CD4-positive, alpha-beta memory T cell (primary cell): ENCODE measurements at regions not wholly inside any gene's neighbourhood (a gene's known extent, or its start where the extent isn't known, plus 50 kb on each side); places are given as distances from the start of the nearest gene placed in this dataset.
"Not testable (repeated sequence)": the region's sequence is repeated elsewhere in the genome, so short reads cannot be mapped to it uniquely, and the experiment has no call there.

Experiments used
- CTCF ChIA-PET: fragments of 350-600 bp; sonication (Branson Sonifier 250); formaldehyde crosslinking; loops from one replicate; lab custom pipeline; 2021; ENCODE audit warnings: inconsistent platforms; ENCODE audit not compliant: partially characterized antibody; lab: Charles Lee
- POLR2A ChIA-PET: fragments of 350-600 bp; sonication (Branson Sonifier 250); formaldehyde crosslinking; loops from one replicate; lab custom pipeline; 2021; ENCODE audit not compliant: partially characterized antibody; lab: Charles Lee
- DNase-seq, 5 donors: peaks; one replicate each; pipeline versions ENCODE4 v3.0.0 to v3.0.0-alpha.2; 2020 to 2022; ENCODE audit warnings: mixed read lengths in 1 of 5
- H3K27ac ChIP-seq: one replicate; pipeline ENCODE4 v1.7.0; 2013; ENCODE audit warnings: low read depth, low read length
- H3K27me3 ChIP-seq: 2 replicates; pipeline ENCODE4 v1.7.0; 2013; ENCODE audit warnings: mild to moderate bottlenecking, low read length, moderate library complexity; ENCODE audit not compliant: insufficient read depth
- H3K36me3 ChIP-seq: 2 replicates; pipeline ENCODE4 v1.7.0; 2013; ENCODE audit warnings: mild to moderate bottlenecking, low read length, moderate library complexity; ENCODE audit not compliant: insufficient read depth
- H3K4me1 ChIP-seq: 2 replicates; pipeline ENCODE4 v1.7.0; 2013; ENCODE audit warnings: mild to moderate bottlenecking, low read length, moderate library complexity; ENCODE audit not compliant: insufficient read depth
- H3K4me3 ChIP-seq, 2 donors: one replicate each; pipeline ENCODE4 v1.7.0; 2013; ENCODE audit warnings: low read length in 2 of 2, mild to moderate bottlenecking in 1 of 2
- H3K9me3 ChIP-seq, 2 donors: one replicate each; pipeline ENCODE4 v1.7.0; 2013; ENCODE audit warnings: low read length in 2 of 2, control low read depth in 1 of 2; ENCODE audit not compliant: control insufficient read depth in 1 of 2
- H3K27ac Mint-ChIP-seq, 7 donors: one replicate each; pipeline ENCODE4 v1.8.0; 2020 to 2021; ENCODE audit warnings: mixed read lengths in 7 of 7, mild to moderate bottlenecking in 6 of 7, inconsistent platforms in 3 of 7, moderate library complexity in 3 of 7
- H3K27me3 Mint-ChIP-seq, 2 donors: one replicate each; pipeline ENCODE4 v1.8.0; 2020 to 2021; ENCODE audit warnings: mixed read lengths in 2 of 2
- H3K36me3 Mint-ChIP-seq, 2 donors: one replicate each; pipeline ENCODE4 v1.8.0; 2020 to 2021; ENCODE audit warnings: mixed read lengths in 2 of 2, inconsistent platforms in 1 of 2, mild to moderate bottlenecking in 1 of 2
- H3K4me1 Mint-ChIP-seq, 4 donors: one replicate each; pipeline ENCODE4 v1.8.0; 2020 to 2021; ENCODE audit warnings: mixed read lengths in 4 of 4, mild to moderate bottlenecking in 1 of 4
- H3K4me3 Mint-ChIP-seq, 8 donors: one replicate each; pipeline ENCODE4 v1.8.0; 2020 to 2021; ENCODE audit warnings: mixed read lengths in 8 of 8, mild to moderate bottlenecking in 7 of 8, moderate library complexity in 6 of 8, inconsistent platforms in 3 of 8
- H3K9me3 Mint-ChIP-seq, 8 donors: one replicate each; pipeline ENCODE4 v1.8.0; 2020 to 2021; ENCODE audit warnings: mixed read lengths in 8 of 8, mild to moderate bottlenecking in 5 of 8, inconsistent platforms in 3 of 8, moderate library complexity in 1 of 8
- intact Hi-C: fragments of 100-400 bp; cut with micrococcal nuclease; formaldehyde crosslinking; loops from one replicate; pipeline ENCODE4 v1.15.1; 2023

DNA sequence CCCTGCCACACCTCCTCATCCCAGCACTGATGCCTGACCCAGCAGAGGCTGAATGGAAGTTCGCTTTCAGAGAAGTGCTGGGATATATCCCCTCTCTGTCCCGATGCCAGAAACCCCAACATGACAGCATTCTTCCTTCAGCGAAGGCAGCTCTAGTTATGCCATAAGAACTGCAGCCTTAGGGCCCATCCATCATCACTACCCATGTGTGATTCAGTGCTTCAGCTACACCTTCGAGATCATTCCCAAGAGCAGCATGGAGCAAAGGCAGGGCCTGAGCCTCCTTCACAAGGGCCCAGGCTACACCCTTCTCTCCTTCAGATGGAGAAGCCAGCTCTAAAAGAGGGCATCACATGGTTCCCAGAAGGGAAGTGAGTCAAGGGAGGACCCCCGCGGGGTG lies 198.0 kb downstream of the TBC1D2B start:
- H3K4me3 Mint-ChIP-seq, intact Hi-C loops, POLR2A ChIA-PET, CTCF ChIA-PET, H3K27ac ChIP-seq, H3K4me1 Mint-ChIP-seq, H3K9me3 ChIP-seq, H3K4me3 ChIP-seq, H3K9me3 Mint-ChIP-seq, H3K27ac Mint-ChIP-seq, H3K36me3 ChIP-seq, H3K27me3 ChIP-seq, H3K27me3 Mint-ChIP-seq, H3K36me3 Mint-ChIP-seq, H3K4me1 ChIP-seq, DNase-seq: not testable (repeated sequence)

DNA sequence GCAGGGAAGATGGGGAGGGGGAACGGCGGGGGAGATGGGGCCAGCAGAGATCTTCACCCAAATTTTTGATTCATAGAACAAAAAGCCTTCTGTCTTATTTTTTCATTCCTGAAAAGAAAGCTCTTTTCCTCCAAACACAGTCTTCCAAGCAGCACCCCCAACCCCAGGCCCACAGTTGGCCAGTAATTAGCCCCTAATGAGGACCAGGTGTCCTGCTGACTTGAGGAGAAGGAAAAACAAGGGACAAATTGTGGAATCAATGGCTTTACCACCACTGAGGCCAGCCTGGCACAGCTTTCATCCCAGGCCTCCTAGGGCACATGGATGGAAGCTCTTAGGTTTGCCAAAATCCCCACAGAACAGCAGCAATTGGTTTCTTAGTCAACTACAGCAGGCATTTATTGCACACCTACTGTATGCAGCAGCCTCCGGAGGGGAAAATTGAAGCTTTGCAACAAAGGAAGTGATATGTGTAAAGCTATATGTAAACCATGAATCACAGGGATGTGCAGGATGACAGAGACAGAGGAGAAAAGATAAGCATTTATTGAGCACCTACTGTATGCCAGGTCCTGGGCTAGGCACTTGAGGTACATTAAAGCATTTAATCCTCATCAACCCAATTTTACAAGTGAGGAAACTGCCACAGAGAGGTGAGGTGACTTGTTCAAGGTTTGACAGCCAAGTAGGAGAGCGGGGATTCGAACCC lies 199.5 kb downstream of the TBC1D2B start:
- ChIA-PET CTCF (no interaction called here), POLR2A (no interaction called here)
- peaks cover 0 to 2% of the 10 kb centered on the region in 2 donors for H3K27me3 Mint-ChIP-seq

DNA sequence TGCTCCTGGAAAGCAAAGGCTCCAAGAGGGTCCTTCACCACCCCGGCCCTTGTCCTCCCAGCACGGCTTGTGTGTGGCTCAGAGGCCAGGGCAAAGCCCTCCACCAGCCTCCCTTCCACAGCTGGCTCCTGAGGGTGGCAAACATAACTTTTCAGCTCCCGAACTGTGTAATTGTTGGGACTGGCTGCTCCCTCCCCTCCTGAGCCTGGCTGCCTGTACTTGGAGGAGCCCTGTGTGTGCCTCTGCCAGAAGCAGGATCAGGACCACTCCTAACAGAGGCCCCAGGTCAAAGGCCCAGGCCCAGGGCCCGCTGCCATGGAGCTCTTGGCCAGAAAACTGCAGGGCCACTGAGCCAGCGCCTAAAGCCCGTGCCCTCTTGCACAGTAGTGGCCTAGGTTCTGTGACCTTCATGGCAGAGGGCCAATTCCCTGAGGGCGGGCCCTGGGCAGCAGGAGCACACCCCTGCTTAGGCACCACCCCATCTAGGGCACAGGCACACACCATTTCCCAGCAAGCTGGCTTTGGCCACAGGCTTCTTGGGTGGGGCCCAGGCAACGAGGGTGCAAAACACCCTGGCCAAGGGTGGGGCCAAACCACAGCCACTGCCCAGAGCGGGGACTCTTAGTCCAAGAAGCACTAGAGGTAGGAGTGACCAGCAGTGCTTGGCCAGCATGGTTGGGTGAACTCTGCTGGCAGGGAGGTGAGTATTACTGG lies 201.2 kb downstream of the TBC1D2B start:
- H3K9me3 Mint-ChIP-seq, POLR2A ChIA-PET, H3K4me1 Mint-ChIP-seq, H3K4me3 ChIP-seq, H3K4me3 Mint-ChIP-seq, H3K36me3 ChIP-seq, DNase-seq, H3K36me3 Mint-ChIP-seq, H3K27ac Mint-ChIP-seq, H3K27me3 Mint-ChIP-seq, H3K4me1 ChIP-seq, intact Hi-C loops, CTCF ChIA-PET, H3K9me3 ChIP-seq, H3K27ac ChIP-seq, H3K27me3 ChIP-seq: not testable (repeated sequence)

More for the DNA sequence above, 199.5 kb downstream of the TBC1D2B start:
- no peak for DNase-seq
- no peaks in the 10 kb centered on the region for H3K4me1 ChIP-seq
- intact Hi-C loops = no loop called here
- H3K9me3 ChIP-seq = no peaks in the 10 kb centered on the region
- no peak overlapping the region for H3K27ac ChIP-seq
- no peaks in the 10 kb centered on the region for H3K4me1 Mint-ChIP-seq
- H3K36me3 ChIP-seq = no peaks in the 10 kb centered on the region
- H3K4me3 Mint-ChIP-seq = no peak overlapping the region
- no peaks in the 10 kb centered on the region for H3K36me3 Mint-ChIP-seq
- H3K4me3 ChIP-seq = no peak overlapping the region
- no peaks in the 10 kb centered on the region for H3K27me3 ChIP-seq
- H3K27ac Mint-ChIP-seq = no peak overlapping the region
- H3K9me3 Mint-ChIP-seq = no peaks in the 10 kb centered on the region

DNA sequence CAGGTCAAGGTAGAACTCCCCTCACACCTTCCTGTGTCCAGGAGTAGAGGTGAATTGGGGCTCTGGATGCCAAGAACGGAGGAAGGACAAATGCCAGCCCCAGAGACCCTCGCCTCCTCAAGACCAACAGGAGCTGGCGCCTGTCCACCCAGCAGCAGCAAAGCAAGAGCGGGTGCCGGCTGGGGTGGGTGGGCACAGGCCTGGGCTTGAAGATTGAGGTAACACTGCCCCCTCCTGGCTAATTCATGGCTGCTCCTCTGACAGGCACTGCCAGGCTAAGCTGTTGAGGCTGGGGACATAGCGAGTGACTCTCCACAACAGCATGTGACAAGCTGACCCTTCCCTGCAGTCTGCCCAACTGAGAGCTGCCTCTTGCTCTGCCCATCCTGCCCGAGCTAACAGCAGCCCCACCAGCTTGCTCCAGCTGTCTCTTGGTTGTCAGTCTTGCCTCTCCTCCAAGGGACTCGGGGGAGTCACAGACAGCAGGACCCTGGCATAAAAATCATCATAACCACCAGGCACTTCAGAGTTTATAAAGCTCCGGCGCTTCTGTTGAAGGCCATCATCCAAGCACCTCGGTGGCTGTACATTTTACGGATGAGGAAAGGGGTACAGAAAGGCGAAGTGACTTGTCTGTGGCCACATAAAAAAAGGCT lies 202.3 kb downstream of the TBC1D2B start:
- H3K9me3 ChIP-seq, H3K36me3 ChIP-seq, H3K4me3 ChIP-seq, H3K27ac ChIP-seq, H3K4me1 ChIP-seq, H3K4me3 Mint-ChIP-seq, H3K36me3 Mint-ChIP-seq, H3K9me3 Mint-ChIP-seq, POLR2A ChIA-PET, H3K27me3 ChIP-seq, H3K4me1 Mint-ChIP-seq, intact Hi-C loops, H3K27me3 Mint-ChIP-seq, H3K27ac Mint-ChIP-seq: not testable (repeated sequence)
- DNase-seq = peak in 3 of 5 donors; percentile 10 to 15 (median 13)
- CTCF ChIA-PET = interaction anchor here (0.9 kb wide), 1 partner anchor 240 kb away, joined by 3 read pairs; no protein-coding TSS in a partner anchor

DNA sequence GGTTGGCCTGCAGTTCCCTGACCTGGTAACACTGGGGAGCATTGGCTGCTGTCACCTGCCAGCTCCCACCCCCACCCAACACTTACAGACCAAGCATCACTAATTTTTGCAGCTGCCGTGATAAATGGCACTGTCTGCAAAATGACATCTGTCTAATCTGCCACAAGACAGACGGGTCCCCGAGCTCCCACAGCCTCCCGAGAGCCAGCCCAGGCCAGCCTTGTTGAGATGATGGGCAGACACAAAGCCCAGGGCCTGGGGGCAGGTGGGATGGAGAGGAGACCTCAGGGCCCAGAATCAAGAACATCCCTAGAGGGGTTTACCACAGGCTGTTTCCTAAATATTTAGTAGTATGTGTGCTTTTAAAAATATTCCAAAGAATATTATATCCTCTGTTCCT lies 203.4 kb downstream of the TBC1D2B start:
- Histone ChIP-seq H3K4me1 (no peaks in the 10 kb centered on the region), H3K36me3 (no peaks in the 10 kb centered on the region), H3K27me3 (no peaks in the 10 kb centered on the region), H3K4me3 (no peak overlapping the region), H3K9me3 (no peaks in the 10 kb centered on the region), H3K27ac (no peak overlapping the region)
- Mint-ChIP-seq H3K4me1 (peaks cover 0 to 4% (median 0%) of the 10 kb centered on the region in 4 donors), H3K27me3 (no peaks in the 10 kb centered on the region), H3K27ac (no peak overlapping the region), H3K4me3 (no peak overlapping the region), H3K9me3 (no peaks in the 10 kb centered on the region), H3K36me3 (no peaks in the 10 kb centered on the region)
- ChIA-PET CTCF (no interaction called here), POLR2A (no interaction called here)
- intact Hi-C loops = loop anchor here (5.0 kb wide), 1 partner anchor 242 kb away; the partner anchor contains the start of gene LINGO1
- no peak for DNase-seq

DNA sequence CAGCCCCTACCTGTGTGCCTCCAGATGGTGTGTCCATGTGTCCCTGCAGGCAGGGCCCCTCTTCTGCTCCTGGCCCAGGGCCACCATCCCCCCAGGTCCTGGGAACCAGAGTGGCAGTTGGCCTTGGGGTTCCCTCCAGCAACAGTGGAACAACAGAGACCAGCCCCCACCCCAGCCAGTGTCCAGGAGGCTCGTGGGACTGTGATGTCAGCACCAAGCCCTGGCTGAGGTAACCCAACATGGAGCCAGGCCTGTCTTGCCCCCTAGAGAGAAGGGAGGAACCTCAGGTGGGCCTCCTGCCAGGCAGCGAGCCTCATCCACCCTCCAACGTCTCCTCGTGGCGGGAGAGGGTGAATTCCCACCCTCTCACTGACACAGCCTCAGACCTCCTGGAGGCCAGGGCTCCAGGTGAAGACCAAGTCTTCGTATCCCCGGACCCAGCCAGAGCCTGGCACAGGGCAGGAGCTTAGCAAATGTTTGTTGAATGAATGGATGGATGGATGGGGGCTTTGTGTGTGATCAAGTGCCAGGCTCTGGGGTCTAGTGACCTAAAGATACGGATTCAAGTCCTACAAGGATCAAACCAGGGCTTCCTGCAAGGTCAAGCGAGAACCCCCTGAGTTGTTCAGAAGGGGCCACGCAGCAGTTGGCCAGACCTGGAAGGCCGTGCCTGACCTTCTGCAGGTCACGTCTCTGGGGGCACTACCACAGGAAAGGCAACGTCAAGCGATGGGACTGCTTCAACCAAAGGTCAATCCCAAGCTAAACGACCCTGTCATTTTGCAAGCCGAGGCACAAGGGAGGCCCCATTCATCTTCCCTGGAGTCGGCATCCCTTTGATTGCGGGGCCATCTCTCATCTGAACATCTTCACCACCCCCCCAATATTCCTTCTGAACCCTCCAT lies 204.7 kb downstream of the TBC1D2B start:
- H3K27me3 ChIP-seq, H3K4me1 ChIP-seq, H3K4me1 Mint-ChIP-seq, H3K9me3 Mint-ChIP-seq, H3K4me3 ChIP-seq, H3K4me3 Mint-ChIP-seq, DNase-seq, POLR2A ChIA-PET, H3K27ac ChIP-seq, H3K27me3 Mint-ChIP-seq, H3K27ac Mint-ChIP-seq, H3K36me3 Mint-ChIP-seq, CTCF ChIA-PET, H3K9me3 ChIP-seq, H3K36me3 ChIP-seq: not testable (repeated sequence)
- intact Hi-C loops = loop anchor here (5.0 kb wide), 1 partner anchor 240 kb away; the partner anchor contains the start of gene LINGO1
